ENCODE measurements at regions not wholly inside any gene's neighbourhood (a gene's known extent, or its start where the extent isn't known, plus 50 kb on each side); places are given as distances from the start of the nearest gene placed in this dataset.
"Not testable (repeated sequence)": the region's sequence is repeated elsewhere in the genome, so short reads cannot be mapped to it uniquely, and the experiment has no call there.

- DNase-seq: no peak
- H3K14ac ChIP-seq (ENCODE audit: insufficient read depth, low read length): no peak overlapping the region
- H3K56ac ChIP-seq (ENCODE audit: insufficient read length, low read depth, low read length): no peak overlapping the region
- H3K4me1 ChIP-seq (ENCODE audit: insufficient read depth, low read length): no peaks in the 10 kb centered on the region
- H2BK12ac ChIP-seq (ENCODE audit: insufficient read length, low read depth, low read length): no peak overlapping the region
- no peaks in the 10 kb centered on the region for H3K79me2 ChIP-seq (ENCODE audit: insufficient read depth, low read length)
- no peak overlapping the region for H3K23ac ChIP-seq (ENCODE audit: insufficient read length, low read depth, low read length)
- no peak overlapping the region for H2BK20ac ChIP-seq (ENCODE audit: low read depth, low read length, poor library complexity, severe bottlenecking)
- no peaks in the 10 kb centered on the region for H3K27me3 ChIP-seq (ENCODE audit: insufficient read depth, low read length)
- no peak overlapping the region for H4K8ac ChIP-seq (replicated peaks; ENCODE audit: insufficient read length, low read depth, low read length)
- no peak overlapping the region for H4K91ac ChIP-seq (ENCODE audit: insufficient read length, low read depth, low read length)
- no peak for TF ChIP-seq CTCF (conservative IDR thresholded peaks at IDR 0.05)
- no peak overlapping the region for H2AFZ ChIP-seq (ENCODE audit: low read length)
- H3K27ac ChIP-seq (ENCODE audit: insufficient read length, low read depth, low read length): no peak overlapping the region
- no peaks in the 10 kb centered on the region for H3K9me3 ChIP-seq (ENCODE audit: control insufficient read depth, low read depth, low read length)
- no peak overlapping the region for H2BK5ac ChIP-seq (ENCODE audit: insufficient read length, low read length)
- WGBS (ENCODE audit: extremely low coverage, insufficient read length, low lambda C conversion rate): no CpG with 5 or more reads among the region's 4 CpGs
- no peaks in the 10 kb centered on the region for H4K20me1 ChIP-seq (ENCODE audit: control insufficient read depth, insufficient read depth, insufficient read length)
- H3K27ac Mint-ChIP-seq: no peak overlapping the region
- H4K5ac ChIP-seq (ENCODE audit: insufficient read length, low read depth, low read length): no peak overlapping the region
- no peaks in the 10 kb centered on the region for H3K23me2 ChIP-seq (ENCODE audit: insufficient read length, low read depth, low read length, poor library complexity, severe bottlenecking)
- no peak overlapping the region for H3T11ph ChIP-seq (ENCODE audit: low read length)
- no peak overlapping the region for H3K9ac ChIP-seq (ENCODE audit: extremely low read depth, insufficient read length, low read length)
- H3K9me3 Mint-ChIP-seq: peaks cover 0 to 2% of the 10 kb centered on the region in 2 experiments; a peak in 2 of 5 replicates
- H3K4me3 Mint-ChIP-seq: no peak overlapping the region
- no peak overlapping the region for H3K18ac ChIP-seq (ENCODE audit: insufficient read length, low read depth, low read length)
- H3K4ac ChIP-seq (ENCODE audit: low read depth, low read length): no peak overlapping the region
- H2BK15ac ChIP-seq (ENCODE audit: low read depth, low read length): no peak overlapping the region
- no peaks in the 10 kb centered on the region for H3K79me1 ChIP-seq (ENCODE audit: insufficient read depth, low read depth, low read length, poor library complexity, severe bottlenecking)
- no peaks in the 10 kb centered on the region for H3K27me3 Mint-ChIP-seq (ENCODE audit: low read depth)
- H3K4me2 ChIP-seq (ENCODE audit: insufficient read depth, insufficient read length, low read length): no peak overlapping the region
- H2BK120ac ChIP-seq (ENCODE audit: low read depth, low read length, poor library complexity, severe bottlenecking): no peak overlapping the region
- H2AK5ac ChIP-seq (ENCODE audit: insufficient read length, low read length): no peak overlapping the region
- no peaks in the 10 kb centered on the region for H3K4me1 Mint-ChIP-seq
- no peaks in the 10 kb centered on the region; a peak in 1 of 7 replicates for H3K36me3 Mint-ChIP-seq (ENCODE audit: insufficient read depth in 1 of 3, low read depth in 3 of 3)
Observed at GRCh38 chr11:87535513-87535912, 497.8 kb downstream of the TMEM135 start.

GRCh38 chr11:87531835-87532234 lies 494.1 kb downstream of the TMEM135 start:
- not testable (repeated sequence) for H4K8ac ChIP-seq (replicated peaks; ENCODE audit: insufficient read length, low read depth, low read length); H2BK120ac ChIP-seq (ENCODE audit: low read depth, low read length, poor library complexity, severe bottlenecking); H3K4me1 ChIP-seq (ENCODE audit: insufficient read depth, low read length); H2AK5ac ChIP-seq (ENCODE audit: insufficient read length, low read length); H3K9ac ChIP-seq (ENCODE audit: extremely low read depth, insufficient read length, low read length); H3K4me1 Mint-ChIP-seq; H4K20me1 ChIP-seq (ENCODE audit: control insufficient read depth, insufficient read depth, insufficient read length); H3K56ac ChIP-seq (ENCODE audit: insufficient read length, low read depth, low read length); H3K23me2 ChIP-seq (ENCODE audit: insufficient read length, low read depth, low read length, poor library complexity, severe bottlenecking); H3K36me3 Mint-ChIP-seq (ENCODE audit: insufficient read depth in 1 of 3, low read depth in 3 of 3); H3K79me1 ChIP-seq (ENCODE audit: insufficient read depth, low read depth, low read length, poor library complexity, severe bottlenecking); DNase-seq; H4K91ac ChIP-seq (ENCODE audit: insufficient read length, low read depth, low read length); H3K9me3 ChIP-seq (ENCODE audit: control insufficient read depth, low read depth, low read length); H3K23ac ChIP-seq (ENCODE audit: insufficient read length, low read depth, low read length); H2AFZ ChIP-seq (ENCODE audit: low read length); H3K4me3 Mint-ChIP-seq; H2BK20ac ChIP-seq (ENCODE audit: low read depth, low read length, poor library complexity, severe bottlenecking); H2BK5ac ChIP-seq (ENCODE audit: insufficient read length, low read length); H3K27ac ChIP-seq (ENCODE audit: insufficient read length, low read depth, low read length); H3T11ph ChIP-seq (ENCODE audit: low read length); H4K5ac ChIP-seq (ENCODE audit: insufficient read length, low read depth, low read length); H3K27me3 ChIP-seq (ENCODE audit: insufficient read depth, low read length); H3K27ac Mint-ChIP-seq; H2BK12ac ChIP-seq (ENCODE audit: insufficient read length, low read depth, low read length); H3K9me3 Mint-ChIP-seq; H2BK15ac ChIP-seq (ENCODE audit: low read depth, low read length); H3K4ac ChIP-seq (ENCODE audit: low read depth, low read length); H3K18ac ChIP-seq (ENCODE audit: insufficient read length, low read depth, low read length); H3K4me2 ChIP-seq (ENCODE audit: insufficient read depth, insufficient read length, low read length); H3K14ac ChIP-seq (ENCODE audit: insufficient read depth, low read length); H3K79me2 ChIP-seq (ENCODE audit: insufficient read depth, low read length); H3K27me3 Mint-ChIP-seq (ENCODE audit: low read depth)

All from H9 (cell line).